ENCODE measurements at regions not wholly inside any gene's neighbourhood (a gene's known extent, or its start where the extent isn't known, plus 50 kb on each side); places are given as distances from the start of the nearest gene placed in this dataset.

- DNase-seq (ENCODE audit: insufficient read length, low spot score) (no peak), FAIRE-seq (peak; percentile 100)
- no peak for TF ChIP-seq POLR2A (IDR thresholded peaks at IDR 0.05; ENCODE audit: low read depth, low read length)
Observed at GRCh38 chr12:90090929-90091651, 382.5 kb upstream of the ATP2B1 start.

- FAIRE-seq (peak; percentile 74), DNase-seq (ENCODE audit: insufficient read length, low spot score) (no peak)
- no peak for TF ChIP-seq POLR2A (IDR thresholded peaks at IDR 0.05; ENCODE audit: low read depth, low read length)
Observed at GRCh38 chr12:90086281-90086680, 377.6 kb upstream of the ATP2B1 start.

- no peak for DNase-seq (ENCODE audit: insufficient read length, low spot score)
- TF ChIP-seq POLR2A (IDR thresholded peaks at IDR 0.05; ENCODE audit: low read depth, low read length): no peak
- peak; percentile 91 for FAIRE-seq
Observed at GRCh38 chr12:90085494-90086274, 377.0 kb upstream of the ATP2B1 start.

GRCh38 chr12:90084018-90084417 lies 375.4 kb upstream of the ATP2B1 start:
- no peak for TF ChIP-seq POLR2A (IDR thresholded peaks at IDR 0.05; ENCODE audit: low read depth, low read length)

GRCh38 chr12:90080616-90081015 lies 372.0 kb upstream of the ATP2B1 start:
- no peak for TF ChIP-seq POLR2A (IDR thresholded peaks at IDR 0.05; ENCODE audit: low read depth, low read length)
- FAIRE-seq (no peak), DNase-seq (ENCODE audit: insufficient read length, low spot score) (no peak)

More at GRCh38 chr12:90084018-90084417, 375.4 kb upstream of the ATP2B1 start:
- FAIRE-seq (no peak), DNase-seq (ENCODE audit: insufficient read length, low spot score) (no peak)

GRCh38 chr12:90079529-90080210 lies 371.0 kb upstream of the ATP2B1 start:
- FAIRE-seq: no peak
- no peak for DNase-seq (ENCODE audit: insufficient read length, low spot score)
- TF ChIP-seq POLR2A (IDR thresholded peaks at IDR 0.05; ENCODE audit: low read depth, low read length): no peak

GRCh38 chr12:90078344-90078743 lies 369.7 kb upstream of the ATP2B1 start:
- no peak for TF ChIP-seq POLR2A (IDR thresholded peaks at IDR 0.05; ENCODE audit: low read depth, low read length)
- FAIRE-seq (no peak), DNase-seq (ENCODE audit: insufficient read length, low spot score) (no peak)

GRCh38 chr12:90077756-90078155 lies 369.1 kb upstream of the ATP2B1 start:
- FAIRE-seq: no peak
- TF ChIP-seq POLR2A (IDR thresholded peaks at IDR 0.05; ENCODE audit: low read depth, low read length): no peak
- no peak for DNase-seq (ENCODE audit: insufficient read length, low spot score)

GRCh38 chr12:90076851-90077319 lies 368.2 kb upstream of the ATP2B1 start:
- DNase-seq (ENCODE audit: insufficient read length, low spot score) (no peak), FAIRE-seq (no peak)
- TF ChIP-seq POLR2A (IDR thresholded peaks at IDR 0.05; ENCODE audit: low read depth, low read length): no peak

GRCh38 chr12:90075685-90076084 lies 367.0 kb upstream of the ATP2B1 start:
- FAIRE-seq: no peak
- TF ChIP-seq POLR2A (IDR thresholded peaks at IDR 0.05; ENCODE audit: low read depth, low read length): no peak
- no peak for DNase-seq (ENCODE audit: insufficient read length, low spot score)

- TF ChIP-seq POLR2A (IDR thresholded peaks at IDR 0.05; ENCODE audit: low read depth, low read length): no peak
- FAIRE-seq (no peak), DNase-seq (ENCODE audit: insufficient read length, low spot score) (no peak)
Observed at GRCh38 chr12:90074086-90074485, 365.4 kb upstream of the ATP2B1 start.

- FAIRE-seq (no peak), DNase-seq (ENCODE audit: insufficient read length, low spot score) (no peak)
- no peak for TF ChIP-seq POLR2A (IDR thresholded peaks at IDR 0.05; ENCODE audit: low read depth, low read length)
Observed at GRCh38 chr12:90071996-90072395, 363.4 kb upstream of the ATP2B1 start.

GRCh38 chr12:90069711-90070110 lies 361.1 kb upstream of the ATP2B1 start:
- FAIRE-seq (no peak), DNase-seq (ENCODE audit: insufficient read length, low spot score) (no peak)
- TF ChIP-seq POLR2A (IDR thresholded peaks at IDR 0.05; ENCODE audit: low read depth, low read length): no peak

GRCh38 chr12:90067791-90068190 lies 359.2 kb upstream of the ATP2B1 start:
- no peak for FAIRE-seq
- no peak for TF ChIP-seq POLR2A (IDR thresholded peaks at IDR 0.05; ENCODE audit: low read depth, low read length)
- no peak for DNase-seq (ENCODE audit: insufficient read length, low spot score)
